Suprapubic skin (tissue), 3 donors: ENCODE measurements at regions not wholly inside any gene's neighbourhood (a gene's known extent, or its start where the extent isn't known, plus 50 kb on each side); places are given as distances from the start of the nearest gene placed in this dataset.

ENCODE experiments used
- POLR2AphosphoS5 ChIP-seq, 3 donors: sonication (generic); formaldehyde crosslinking; IDR thresholded peaks; one replicate each; pipeline ENCODE4 v1.6.1; 2017; ENCODE audit warnings: antibody characterized with exemption in 3 of 3
- TF ChIP-seq, protein P1 (sequence below), 2 donors: fragments of 200-600 bp in 1 of 2; fragments of 450-650 bp in 1 of 2; sonication (generic) in 1 of 2; IDR thresholded peaks; one replicate each; pipeline ENCODE4 v1.5.1; 2016 to 2019; ENCODE audit warnings: antibody characterized with exemption in 2 of 2, mild to moderate bottlenecking in 1 of 2, moderate library complexity in 1 of 2

DNA sequence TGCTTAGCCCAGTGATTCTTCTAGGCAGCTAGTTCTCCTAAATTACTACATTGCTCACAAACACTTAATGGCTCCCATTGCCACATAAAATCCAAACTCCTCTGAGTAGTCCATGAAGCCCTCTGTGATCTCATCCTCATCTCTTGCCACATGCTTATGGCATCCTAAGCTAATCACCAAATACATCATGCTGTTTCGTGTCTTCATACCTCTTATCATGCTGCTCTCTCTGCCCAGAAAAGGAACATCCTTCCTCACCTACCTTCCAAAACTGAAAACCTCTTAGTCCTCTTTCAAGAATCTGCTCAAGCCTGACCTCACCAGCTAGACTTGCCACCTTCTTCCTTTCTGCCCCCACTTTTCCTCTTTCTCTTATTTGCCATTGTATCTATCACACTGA lies 108.5 kb downstream of the DUSP6 start:
- TF ChIP-seq, protein P1, sequence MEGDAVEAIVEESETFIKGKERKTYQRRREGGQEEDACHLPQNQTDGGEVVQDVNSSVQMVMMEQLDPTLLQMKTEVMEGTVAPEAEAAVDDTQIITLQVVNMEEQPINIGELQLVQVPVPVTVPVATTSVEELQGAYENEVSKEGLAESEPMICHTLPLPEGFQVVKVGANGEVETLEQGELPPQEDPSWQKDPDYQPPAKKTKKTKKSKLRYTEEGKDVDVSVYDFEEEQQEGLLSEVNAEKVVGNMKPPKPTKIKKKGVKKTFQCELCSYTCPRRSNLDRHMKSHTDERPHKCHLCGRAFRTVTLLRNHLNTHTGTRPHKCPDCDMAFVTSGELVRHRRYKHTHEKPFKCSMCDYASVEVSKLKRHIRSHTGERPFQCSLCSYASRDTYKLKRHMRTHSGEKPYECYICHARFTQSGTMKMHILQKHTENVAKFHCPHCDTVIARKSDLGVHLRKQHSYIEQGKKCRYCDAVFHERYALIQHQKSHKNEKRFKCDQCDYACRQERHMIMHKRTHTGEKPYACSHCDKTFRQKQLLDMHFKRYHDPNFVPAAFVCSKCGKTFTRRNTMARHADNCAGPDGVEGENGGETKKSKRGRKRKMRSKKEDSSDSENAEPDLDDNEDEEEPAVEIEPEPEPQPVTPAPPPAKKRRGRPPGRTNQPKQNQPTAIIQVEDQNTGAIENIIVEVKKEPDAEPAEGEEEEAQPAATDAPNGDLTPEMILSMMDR (IDR thresholded peaks at IDR 0.05) = no peak
- TF ChIP-seq POLR2AphosphoS5 (IDR thresholded peaks at IDR 0.05) = no peak
